Mesendoderm (in vitro differentiated cells): ENCODE measurements at regions not wholly inside any gene's neighbourhood (a gene's known extent, or its start where the extent isn't known, plus 50 kb on each side); places are given as distances from the start of the nearest gene placed in this dataset.

Source experiments
- DNase-seq: peaks from one replicate; pipeline ENCODE4 v3.0.0; 2013
- H2AK5ac ChIP-seq: 2 replicates; pipeline ENCODE4 v1.6.1; 2013; ENCODE audit warnings: low read length, inconsistent platforms
- H2BK120ac ChIP-seq: 2 replicates; pipeline ENCODE4 v1.6.1; 2013; ENCODE audit warnings: low read depth, mild to moderate bottlenecking, low read length, moderate library complexity, mixed read lengths
- H2BK15ac ChIP-seq: replicated peaks from 2 replicates; pipeline ENCODE4 v1.6.1; 2013; ENCODE audit warnings: low read depth, mild to moderate bottlenecking, moderate library complexity
- H2BK5ac ChIP-seq: 2 replicates; pipeline ENCODE4 v1.6.1; 2013; ENCODE audit warnings: low read length, inconsistent platforms
- H3K18ac ChIP-seq: 2 replicates; pipeline ENCODE4 v1.6.1; 2013; ENCODE audit warnings: mild to moderate bottlenecking, low read length, mixed read lengths
- H3K23ac ChIP-seq: one replicate; pipeline ENCODE4 v1.6.1; 2013; ENCODE audit warnings: low read length
- H3K27ac ChIP-seq: 2 replicates; pipeline ENCODE4 v1.5.1; 2013; ENCODE audit warnings: low read depth, mild to moderate bottlenecking, inconsistent platforms, low read length, moderate library complexity
- H3K27me3 ChIP-seq: 2 replicates; pipeline ENCODE4 v1.6.1; 2013; ENCODE audit warnings: low read length, control low read depth, mild to moderate bottlenecking, inconsistent platforms; ENCODE audit not compliant: insufficient read depth, poor library complexity
- H3K36me3 ChIP-seq: 2 replicates; pipeline ENCODE4 v1.6.1; 2013; ENCODE audit warnings: low read length, inconsistent platforms; ENCODE audit not compliant: control insufficient read depth, insufficient read depth
- H3K4ac ChIP-seq: one replicate; pipeline ENCODE4 v1.6.1; 2013; ENCODE audit warnings: low read depth, mild to moderate bottlenecking, low read length, moderate library complexity
- H3K4me1 ChIP-seq: 2 replicates; pipeline ENCODE4 v1.6.1; 2013; ENCODE audit warnings: low read depth, low read length, inconsistent platforms; ENCODE audit not compliant: control insufficient read depth
- H3K4me2 ChIP-seq: 2 replicates; pipeline ENCODE4 v1.6.1; 2013; ENCODE audit warnings: low read length
- H3K4me3 ChIP-seq: 2 replicates; pipeline ENCODE4 v1.5.1; 2013; ENCODE audit warnings: mild to moderate bottlenecking, low read length
- H3K56ac ChIP-seq: one replicate; pipeline ENCODE4 v1.6.1; 2013; ENCODE audit warnings: low read length
- H3K79me1 ChIP-seq: 2 replicates; pipeline ENCODE4 v1.6.1; 2013; ENCODE audit warnings: low read length, inconsistent platforms
- H3K79me2 ChIP-seq: 2 replicates; pipeline ENCODE4 v1.6.1; 2013; ENCODE audit warnings: mild to moderate bottlenecking, low read length; ENCODE audit not compliant: control insufficient read depth, insufficient read depth
- H3K9ac ChIP-seq: 2 replicates; pipeline ENCODE4 v1.6.1; 2013; ENCODE audit warnings: low read length, inconsistent platforms
- H4K5ac ChIP-seq: one replicate; pipeline ENCODE4 v1.6.1; 2013; ENCODE audit warnings: low read length
- H4K8ac ChIP-seq: one replicate; pipeline ENCODE4 v1.6.1; 2013; ENCODE audit warnings: low read depth, mild to moderate bottlenecking, control low read depth, low read length, moderate library complexity
- WGBS: extraction: QIAGEN DNeasy Blood & Tissue Kit; methylation state at CpG from one replicate; pipeline ENCODE4 v1.1.7; 2013; ENCODE audit warnings: low lambda C conversion rate, missing lambda C conversion rate; ENCODE audit not compliant: insufficient coverage; ENCODE audit errors: extremely low coverage; 5-methylcytosine and 5-hydroxymethylcytosine counted together

DNA sequence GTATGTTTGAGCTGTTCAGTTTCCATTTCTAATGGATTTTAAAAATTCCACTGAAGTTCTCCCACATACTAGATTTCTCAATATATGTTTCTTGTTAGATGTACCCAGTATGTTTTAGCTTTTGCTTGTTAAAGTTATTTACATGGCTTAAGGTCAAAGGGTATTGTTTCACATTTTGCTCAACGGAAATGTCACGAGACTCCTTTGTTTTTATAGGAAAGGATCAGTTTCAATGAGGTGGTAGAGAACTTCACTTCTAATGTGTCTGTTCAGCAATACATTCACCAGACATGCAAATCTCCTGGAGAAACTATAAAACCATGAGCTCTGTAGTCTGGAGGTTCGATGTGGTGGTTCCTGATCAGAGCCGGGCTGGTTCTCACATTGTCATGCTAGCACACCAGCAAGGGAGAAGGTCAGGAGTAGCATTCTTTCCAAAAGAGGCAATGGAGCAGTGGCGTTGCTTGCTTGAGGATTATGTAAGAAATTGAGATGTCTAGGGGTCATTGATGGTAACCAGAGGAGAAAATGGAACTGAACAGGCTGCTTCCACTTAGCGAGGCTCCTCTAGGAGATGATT lies 114.0 kb downstream of the RAB18 start:
- no peak for DNase-seq
- H3K4ac ChIP-seq, result no peak overlapping the region
- H3K56ac ChIP-seq, result no peak overlapping the region
- no peak overlapping the region for H3K4me2 ChIP-seq
- H2BK15ac ChIP-seq, result no peak overlapping the region
- WGBS, result no CpG with 5 or more reads among the region's 6 CpGs
- no peak overlapping the region for H2BK120ac ChIP-seq
- no peak overlapping the region for H3K9ac ChIP-seq
- H3K4me3 ChIP-seq, result no peak overlapping the region
- H3K79me1 ChIP-seq, result no peaks in the 10 kb centered on the region
- H3K4me1 ChIP-seq, result peaks cover 4% of the 10 kb centered on the region
- H3K27me3 ChIP-seq, result no peaks in the 10 kb centered on the region
- no peak overlapping the region for H3K27ac ChIP-seq
- H4K8ac ChIP-seq, result no peak overlapping the region
- H2BK5ac ChIP-seq, result no peak overlapping the region
- H4K5ac ChIP-seq, result no peak overlapping the region
- H3K18ac ChIP-seq, result no peak overlapping the region
- H3K23ac ChIP-seq, result no peak overlapping the region
- H3K36me3 ChIP-seq, result no peaks in the 10 kb centered on the region
- H3K79me2 ChIP-seq, result no peaks in the 10 kb centered on the region
- H2AK5ac ChIP-seq, result no peak overlapping the region

DNA sequence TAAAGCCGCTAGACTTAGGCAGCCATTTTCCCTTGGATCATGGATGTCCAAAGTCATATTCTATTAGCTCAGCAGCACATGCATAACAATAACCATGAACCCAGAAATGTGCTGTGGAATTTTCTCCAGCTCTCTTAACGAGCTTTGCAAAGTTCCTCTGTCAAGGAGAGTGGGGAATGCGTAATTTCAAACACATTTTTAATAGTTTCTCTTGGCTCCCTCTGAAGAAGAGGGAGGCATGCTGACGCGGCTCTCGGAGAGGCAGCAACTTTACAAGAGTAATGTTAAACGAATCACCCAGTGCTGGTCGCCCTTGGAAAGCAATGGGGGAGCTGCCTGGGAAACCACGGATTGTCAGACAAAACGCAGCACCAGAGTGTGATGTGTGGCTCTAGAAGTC lies 114.8 kb downstream of the RAB18 start:
- Histone ChIP-seq H3K4me1 (peaks cover 4% of the 10 kb centered on the region), H3K56ac (no peak overlapping the region), H3K23ac (no peak overlapping the region), H2BK120ac (no peak overlapping the region), H3K27ac (no peak overlapping the region), H3K4me2 (no peak overlapping the region), H4K8ac (no peak overlapping the region), H3K18ac (no peak overlapping the region), H2BK5ac (no peak overlapping the region), H3K36me3 (no peaks in the 10 kb centered on the region), H2BK15ac (no peak overlapping the region), H3K79me2 (no peaks in the 10 kb centered on the region), H4K5ac (no peak overlapping the region), H3K4ac (no peak overlapping the region), H3K27me3 (no peaks in the 10 kb centered on the region), H3K79me1 (no peaks in the 10 kb centered on the region), H2AK5ac (no peak overlapping the region), H3K4me3 (no peak overlapping the region), H3K9ac (no peak overlapping the region)
- no peak for DNase-seq
- WGBS, result no CpG with 5 or more reads among the region's 10 CpGs

DNA sequence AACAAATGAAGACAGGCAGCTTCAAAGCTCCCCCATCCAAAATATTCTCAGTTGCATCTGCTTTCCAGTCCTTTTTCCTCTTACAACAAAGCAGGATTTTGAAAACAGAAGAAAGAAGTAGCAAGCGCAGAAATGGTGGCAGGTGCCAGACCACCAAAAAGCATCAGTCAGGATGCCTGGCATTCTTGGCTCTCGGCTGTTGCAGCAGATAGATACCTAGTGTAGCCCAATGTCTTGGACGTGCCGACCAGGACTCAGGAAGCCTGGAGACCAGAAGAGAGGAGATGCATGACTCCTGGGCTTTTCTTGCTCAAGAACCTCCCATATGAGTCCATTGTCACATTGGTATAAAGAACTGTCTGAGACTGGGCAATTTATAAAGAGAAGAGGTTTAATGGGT lies 115.2 kb downstream of the RAB18 start:
- H2BK15ac ChIP-seq, result no peak overlapping the region
- no peaks in the 10 kb centered on the region for H3K79me2 ChIP-seq
- no peak overlapping the region for H3K4ac ChIP-seq
- H3K4me2 ChIP-seq, result no peak overlapping the region
- no peak overlapping the region for H3K23ac ChIP-seq
- H3K4me3 ChIP-seq, result no peak overlapping the region
- no CpG with 5 or more reads among the region's 4 CpGs for WGBS
- no peak overlapping the region for H2BK120ac ChIP-seq
- H3K9ac ChIP-seq, result no peak overlapping the region
- H3K18ac ChIP-seq, result no peak overlapping the region
- H3K56ac ChIP-seq, result no peak overlapping the region
- no peaks in the 10 kb centered on the region for H3K36me3 ChIP-seq
- peaks cover 4% of the 10 kb centered on the region for H3K4me1 ChIP-seq
- no peak for DNase-seq
- no peak overlapping the region for H4K5ac ChIP-seq
- no peak overlapping the region for H4K8ac ChIP-seq
- H3K79me1 ChIP-seq, result no peaks in the 10 kb centered on the region
- H2BK5ac ChIP-seq, result no peak overlapping the region
- H3K27me3 ChIP-seq, result no peaks in the 10 kb centered on the region
- H2AK5ac ChIP-seq, result no peak overlapping the region
- H3K27ac ChIP-seq, result no peak overlapping the region

DNA sequence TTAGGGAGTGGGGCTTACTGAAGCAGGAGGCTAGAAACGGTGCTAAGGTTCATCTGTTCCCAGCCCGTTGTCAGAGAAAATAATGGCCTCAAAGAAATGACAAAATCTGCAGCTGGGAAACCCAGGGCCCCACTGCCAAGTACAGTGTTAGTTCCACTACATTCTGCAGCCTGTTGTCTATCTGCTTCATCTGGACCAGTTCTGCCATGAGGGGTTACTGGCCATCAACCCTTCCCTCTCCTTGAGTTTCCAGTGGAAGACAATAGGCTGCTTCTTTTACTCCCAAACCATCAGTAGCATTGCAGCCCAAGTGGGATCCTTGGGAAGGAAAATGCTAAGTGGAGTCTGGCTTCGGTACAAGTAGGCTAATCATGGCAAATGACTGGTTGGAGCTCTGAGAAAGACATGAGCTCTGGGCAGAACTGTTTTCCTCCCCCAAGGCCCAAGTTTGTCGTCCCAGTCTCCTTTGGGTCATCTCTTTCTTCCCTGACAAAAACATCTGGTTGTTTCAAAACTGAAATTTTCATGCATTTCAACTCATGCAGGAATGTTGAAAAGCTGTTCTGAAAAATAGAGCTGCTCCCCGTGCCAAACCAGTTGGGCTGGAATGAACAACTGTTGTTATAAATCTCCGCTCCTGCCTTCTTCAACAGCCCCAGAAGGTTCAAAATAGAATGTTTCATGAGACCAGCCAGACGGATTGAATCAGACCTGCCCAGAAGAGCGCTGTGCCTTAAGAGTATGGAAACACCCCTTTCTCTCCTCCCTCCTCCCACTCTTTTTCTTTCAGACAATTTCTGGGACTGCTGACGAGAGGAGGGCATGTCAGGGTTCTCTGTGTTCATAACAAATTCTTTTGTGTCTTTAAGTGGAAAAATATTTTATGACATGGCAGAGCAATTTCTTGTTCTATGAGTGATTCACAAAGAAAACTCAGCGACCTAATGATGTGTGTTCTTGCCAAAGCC lies 116.6 kb downstream of the RAB18 start:
- no peak for DNase-seq

DNA sequence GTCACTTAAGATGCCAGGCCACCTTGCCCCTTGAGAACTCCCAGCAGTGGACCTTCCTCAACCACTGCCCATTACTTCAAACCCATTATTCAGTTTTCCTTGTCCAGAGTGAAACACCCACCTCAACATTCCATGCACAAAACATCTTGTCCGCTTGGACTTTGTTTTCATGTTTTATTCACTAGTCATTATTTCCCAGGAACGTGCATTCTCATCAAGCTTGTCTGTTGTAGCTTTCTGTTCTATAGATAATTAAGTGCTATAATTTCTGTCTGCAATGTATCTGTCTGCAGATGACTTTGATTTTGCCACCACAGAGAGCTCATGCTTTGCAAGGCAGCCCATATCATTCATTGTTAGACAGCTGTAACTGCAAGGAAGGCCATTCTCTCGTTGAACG lies 117.4 kb downstream of the RAB18 start:
- WGBS, result no CpG with 5 or more reads among the region's 4 CpGs
- no peak overlapping the region for H2BK120ac ChIP-seq
- no peak overlapping the region for H3K4ac ChIP-seq
- no peaks in the 10 kb centered on the region for H3K36me3 ChIP-seq
- H4K8ac ChIP-seq, result no peak overlapping the region
- H3K4me1 ChIP-seq, result peaks cover 6% of the 10 kb centered on the region
- H4K5ac ChIP-seq, result no peak overlapping the region
- no peak overlapping the region for H3K4me3 ChIP-seq
- H2BK15ac ChIP-seq, result no peak overlapping the region
- H3K9ac ChIP-seq, result no peak overlapping the region
- no peak overlapping the region for H3K4me2 ChIP-seq
- H3K79me1 ChIP-seq, result no peaks in the 10 kb centered on the region
- no peak overlapping the region for H3K23ac ChIP-seq
- no peaks in the 10 kb centered on the region for H3K27me3 ChIP-seq
- no peak for DNase-seq
- no peak overlapping the region for H3K27ac ChIP-seq
- no peak overlapping the region for H3K56ac ChIP-seq
- no peaks in the 10 kb centered on the region for H3K79me2 ChIP-seq
- no peak overlapping the region for H2AK5ac ChIP-seq
- no peak overlapping the region for H2BK5ac ChIP-seq
- H3K18ac ChIP-seq, result no peak overlapping the region

More for the DNA sequence above, 116.6 kb downstream of the RAB18 start:
- Histone ChIP-seq H3K9ac (no peak overlapping the region), H3K4me1 (peaks cover 3% of the 10 kb centered on the region), H3K79me1 (no peaks in the 10 kb centered on the region), H3K27me3 (no peaks in the 10 kb centered on the region), H3K56ac (no peak overlapping the region), H2BK120ac (no peak overlapping the region), H3K23ac (no peak overlapping the region), H4K5ac (no peak overlapping the region), H4K8ac (no peak overlapping the region), H3K4me2 (no peak overlapping the region), H2BK5ac (no peak overlapping the region), H3K79me2 (no peaks in the 10 kb centered on the region), H3K18ac (no peak overlapping the region), H3K4ac (no peak overlapping the region), H3K4me3 (no peak overlapping the region), H3K36me3 (no peaks in the 10 kb centered on the region), H2BK15ac (no peak overlapping the region), H3K27ac (no peak overlapping the region), H2AK5ac (no peak overlapping the region)
- no CpG with 5 or more reads among the region's 10 CpGs for WGBS
